ENCODE measurements at regions not wholly inside any gene's neighbourhood (a gene's known extent, or its start where the extent isn't known, plus 50 kb on each side); places are given as distances from the start of the nearest gene placed in this dataset.
A peak's percentile ranks its signal among the peaks of the same experiment; 100 is the strongest.

- Histone ChIP-seq H3K27me3 (ENCODE audit: control insufficient read depth in 1 of 2, insufficient read depth in 2 of 2, low read length in 2 of 2) (no peaks in the 10 kb centered on the region), H3K36me3 (replicated peaks in 1 of 2; ENCODE audit: control insufficient read depth in 1 of 2, insufficient read depth in 2 of 2, low read length in 2 of 2) (no peaks in the 10 kb centered on the region), H4K20me1 (ENCODE audit: insufficient read depth, low read length) (no peaks in the 10 kb centered on the region), H3K9me3 (ENCODE audit: low read length) (no peaks in the 10 kb centered on the region), H3K4me3 (replicated peaks in 1 of 3; ENCODE audit: insufficient read depth in 1 of 3, low read depth in 2 of 3, low read length in 3 of 3) (no peak overlapping the region), H3K4me2 (ENCODE audit: low read depth, low read length) (no peak overlapping the region), H3K9ac (ENCODE audit: insufficient read depth, low read depth, low read length) (no peak overlapping the region), H3K27ac (ENCODE audit: extremely low read length, insufficient read depth, low read length) (no peak overlapping the region), H3K4me1 (ENCODE audit: insufficient read depth, low read length) (no peaks in the 10 kb centered on the region), H3K79me2 (ENCODE audit: insufficient read depth, low read length) (no peaks in the 10 kb centered on the region), H2AFZ (ENCODE audit: low read length) (no peak overlapping the region)
- DNase-seq (ENCODE audit: low spot score) (no peak), FAIRE-seq (no peak), ATAC-seq (no peak)
- in situ Hi-C loops (cut with HindIII; ENCODE audit: extremely low pct_ligation_motif_present, low pct_unique_long_range_greater_than_20kb), result no loop called here
- TF ChIP-seq PREB (CRISPR knock-in tag; IDR thresholded peaks at IDR 0.05) (no peak), CREB1 (IDR thresholded peaks at IDR 0.05) (peak; percentile 18; the same call in 1 of the 2 replicates), CREB1 (CRISPR knock-in tag; IDR thresholded peaks at IDR 0.05) (no peak), ZFP36L1 (CRISPR knock-in tag; IDR thresholded peaks at IDR 0.05) (no peak), ATAD3A (CRISPR knock-in tag; IDR thresholded peaks at IDR 0.05) (no peak)
- intact Hi-C loops (cut with micrococcal nuclease; ENCODE audit: unreplicated experiment), result no loop called here
- CTCF ChIA-PET (ENCODE audit: low intra/inter-chr PET ratio, low total read pairs), result no interaction called here
- BruUV-seq (replicated peaks), result no TSS peak
- POLR2A ChIA-PET, result no interaction called here
Observed at GRCh38 chr5:75960129-75960528, 123.1 kb upstream of the SV2C start.

GRCh38 chr5:75952963-75953362 is 130.2 kb upstream of the SV2C start:
- Histone ChIP-seq H3K4me2 (ENCODE audit: low read depth, low read length) (no peak overlapping the region), H3K27ac (ENCODE audit: extremely low read length, insufficient read depth, low read length) (no peak overlapping the region), H3K4me3 (replicated peaks in 1 of 3; ENCODE audit: insufficient read depth in 1 of 3, low read depth in 2 of 3, low read length in 3 of 3) (no peak overlapping the region), H3K9ac (ENCODE audit: insufficient read depth, low read depth, low read length) (no peak overlapping the region), H3K27me3 (ENCODE audit: control insufficient read depth in 1 of 2, insufficient read depth in 2 of 2, low read length in 2 of 2) (no peaks in the 10 kb centered on the region; a peak in 1 of 5 replicates), H3K4me1 (ENCODE audit: insufficient read depth, low read length) (no peaks in the 10 kb centered on the region), H3K36me3 (replicated peaks in 1 of 2; ENCODE audit: control insufficient read depth in 1 of 2, insufficient read depth in 2 of 2, low read length in 2 of 2) (no peaks in the 10 kb centered on the region), H2AFZ (ENCODE audit: low read length) (no peak overlapping the region), H4K20me1 (ENCODE audit: insufficient read depth, low read length) (no peaks in the 10 kb centered on the region), H3K9me3 (ENCODE audit: low read length) (no peaks in the 10 kb centered on the region), H3K79me2 (ENCODE audit: insufficient read depth, low read length) (no peaks in the 10 kb centered on the region)
- in situ Hi-C loops (cut with HindIII; ENCODE audit: extremely low pct_ligation_motif_present, low pct_unique_long_range_greater_than_20kb) (no loop called here), intact Hi-C loops (cut with micrococcal nuclease; ENCODE audit: unreplicated experiment) (no loop called here)
- WGBS (ENCODE audit: low lambda C conversion rate), result 0% methylated on average over 1 of the region's 1 CpG
- no peak for FAIRE-seq
- no peak for ATAC-seq
- no peak for TF ChIP-seq ZBTB3 (CRISPR knock-in tag; IDR thresholded peaks at IDR 0.05; ENCODE audit: borderline replicate concordance, low read depth)
- TF ChIP-seq MIXL1 (CRISPR knock-in tag; IDR thresholded peaks at IDR 0.05), result no peak
- no peak for DNase-seq (ENCODE audit: low spot score)
- no TSS peak for BruUV-seq (replicated peaks)
- ChIA-PET POLR2A (no interaction called here), CTCF (ENCODE audit: low intra/inter-chr PET ratio, low total read pairs) (no interaction called here)

All from HepG2 (cell line).